ENCODE measurements at regions not wholly inside any gene's neighbourhood (a gene's known extent, or its start where the extent isn't known, plus 50 kb on each side); places are given as distances from the start of the nearest gene placed in this dataset.

- Histone ChIP-seq H3K27me3 (ENCODE audit: insufficient read depth, poor library complexity, severe bottlenecking) (no peaks in the 10 kb centered on the region), H3K4me3 (replicated peaks; ENCODE audit: insufficient read depth, low read length) (no peak overlapping the region), H3K27ac (replicated peaks) (no peak overlapping the region)
- TF ChIP-seq REST (IDR thresholded peaks at IDR 0.05; ENCODE audit: insufficient replicate concordance, low read depth) = no peak
- TF ChIP-seq GABPA (IDR thresholded peaks at IDR 0.05; ENCODE audit: low read depth) = no peak
- no peak for TF ChIP-seq CTCF (IDR thresholded peaks at IDR 0.05; ENCODE audit: insufficient read depth, low read length)
- TF ChIP-seq POLR2AphosphoS5 (IDR thresholded peaks at IDR 0.05; ENCODE audit: low read depth) = no peak
- no peak for TF ChIP-seq SPI1 (IDR thresholded peaks at IDR 0.05; ENCODE audit: borderline replicate concordance, low read depth)
- DNase-seq (ENCODE audit: low read depth in 1 of 2, low spot score in 1 of 2) = no peak
Measured at GRCh38 chr15:95368755-95369601, 961.5 kb upstream of the NR2F2 start.

- H3K4me3 ChIP-seq (replicated peaks; ENCODE audit: insufficient read depth, low read length) = no peak overlapping the region
- no peak overlapping the region for H3K27ac ChIP-seq (replicated peaks)
- TF ChIP-seq CTCF (IDR thresholded peaks at IDR 0.05; ENCODE audit: insufficient read depth, low read length) = no peak
- no peak for TF ChIP-seq GABPA (IDR thresholded peaks at IDR 0.05; ENCODE audit: low read depth)
- no peaks in the 10 kb centered on the region for H3K27me3 ChIP-seq (ENCODE audit: insufficient read depth, poor library complexity, severe bottlenecking)
- DNase-seq (ENCODE audit: low read depth in 1 of 2, low spot score in 1 of 2) = no peak
Measured at GRCh38 chr15:95370291-95370690, 960.2 kb upstream of the NR2F2 start.

- Histone ChIP-seq H3K27me3 (ENCODE audit: insufficient read depth, poor library complexity, severe bottlenecking) (no peaks in the 10 kb centered on the region), H3K27ac (replicated peaks) (no peak overlapping the region), H3K4me3 (replicated peaks; ENCODE audit: insufficient read depth, low read length) (no peak overlapping the region)
- TF ChIP-seq CTCF (IDR thresholded peaks at IDR 0.05; ENCODE audit: insufficient read depth, low read length) (no peak), SPI1 (IDR thresholded peaks at IDR 0.05; ENCODE audit: borderline replicate concordance, low read depth) (no peak), GABPA (IDR thresholded peaks at IDR 0.05; ENCODE audit: low read depth) (no peak), POLR2AphosphoS5 (IDR thresholded peaks at IDR 0.05; ENCODE audit: low read depth) (no peak), REST (IDR thresholded peaks at IDR 0.05; ENCODE audit: insufficient replicate concordance, low read depth) (no peak)
- no peak for DNase-seq (ENCODE audit: low read depth in 1 of 2, low spot score in 1 of 2)
Measured at GRCh38 chr15:95371664-95372063, 958.8 kb upstream of the NR2F2 start.

- Histone ChIP-seq H3K4me3 (replicated peaks; ENCODE audit: insufficient read depth, low read length) (no peak overlapping the region), H3K27me3 (ENCODE audit: insufficient read depth, poor library complexity, severe bottlenecking) (no peaks in the 10 kb centered on the region), H3K27ac (replicated peaks) (no peak overlapping the region)
- TF ChIP-seq CTCF (IDR thresholded peaks at IDR 0.05; ENCODE audit: insufficient read depth, low read length) = no peak
- no peak for TF ChIP-seq GABPA (IDR thresholded peaks at IDR 0.05; ENCODE audit: low read depth)
- DNase-seq (ENCODE audit: low read depth in 1 of 2, low spot score in 1 of 2) = no peak
Measured at GRCh38 chr15:95375281-95375680, 955.2 kb upstream of the NR2F2 start.
